GM12891 (cell line): ENCODE measurements at regions not wholly inside any gene's neighbourhood (a gene's known extent, or its start where the extent isn't known, plus 50 kb on each side); places are given as distances from the start of the nearest gene placed in this dataset.

Source experiments
- DNase-seq: peaks from one replicate; pipeline ENCODE4 v3.0.0; 2011; ENCODE audit warnings: low spot score; ENCODE audit not compliant: insufficient read length
- FAIRE-seq: peaks from 2 replicates; lab custom pipeline; 2011; peaks lifted over from hg19 to GRCh38; lab: Jason Lieb, UNC
- PAX5 ChIP-seq: IDR thresholded peaks from 2 replicates; pipeline ENCODE4 v1.6.1; 2011; ENCODE audit warnings: low read length, moderate library complexity, mild to moderate bottlenecking; ENCODE audit not compliant: insufficient read depth, severe bottlenecking
- POLR2A ChIP-seq: IDR thresholded peaks from 2 replicates; pipeline ENCODE4 v1.6.1; 2011; ENCODE audit warnings: low read depth, low read length, control low read depth
- POLR2AphosphoS5 ChIP-seq: IDR thresholded peaks from 2 replicates; pipeline ENCODE4 v1.6.1; 2011; ENCODE audit warnings: low read depth, low read length, control low read depth
- POU2F2 ChIP-seq: IDR thresholded peaks from 2 replicates; pipeline ENCODE4 v1.6.1; 2011; ENCODE audit warnings: low read depth, mild to moderate bottlenecking, control low read depth, low read length, moderate library complexity
- SPI1 ChIP-seq: IDR thresholded peaks from 2 replicates; pipeline ENCODE4 v1.6.1; 2011; ENCODE audit warnings: low read depth, low read length, control low read depth
- TAF1 ChIP-seq: IDR thresholded peaks from 2 replicates; pipeline ENCODE4 v1.6.1; 2011; ENCODE audit warnings: low read depth, low read length, control low read depth

- FAIRE-seq = no peak
- no peak for DNase-seq
Observed at GRCh38 chr5:86671536-86671935, 53.8 kb downstream of the COX7C start.

GRCh38 chr5:86674069-86674468, 56.3 kb downstream of the COX7C start:
- FAIRE-seq (peak; percentile 9), DNase-seq (no peak)
- TF ChIP-seq TAF1 (no peak), POLR2AphosphoS5 (no peak), PAX5 (no peak), POLR2A (no peak), SPI1 (no peak), POU2F2 (no peak)

More at GRCh38 chr5:86671536-86671935, 53.8 kb downstream of the COX7C start:
- TF ChIP-seq POLR2A = no peak
- no peak for TF ChIP-seq TAF1
- no peak for TF ChIP-seq POLR2AphosphoS5
- TF ChIP-seq POU2F2 = no peak
- no peak for TF ChIP-seq SPI1
- no peak for TF ChIP-seq PAX5

- DNase-seq (no peak), FAIRE-seq (no peak)
- TF ChIP-seq PAX5 = no peak
- TF ChIP-seq POLR2A = no peak
- TF ChIP-seq SPI1 = no peak
- no peak for TF ChIP-seq POLR2AphosphoS5
- TF ChIP-seq TAF1 = no peak
- TF ChIP-seq POU2F2 = no peak
Observed at GRCh38 chr5:86675311-86675710, 57.6 kb downstream of the COX7C start.

GRCh38 chr5:86679529-86679928, 61.8 kb downstream of the COX7C start:
- DNase-seq = peak; percentile 1
- peak; percentile 35 for FAIRE-seq

GRCh38 chr5:86679949-86680348, 62.2 kb downstream of the COX7C start:
- TF ChIP-seq POLR2A (no peak), PAX5 (no peak), TAF1 (no peak), POLR2AphosphoS5 (no peak), POU2F2 (no peak), SPI1 (no peak)
- DNase-seq (no peak), FAIRE-seq (no peak)

More at GRCh38 chr5:86679529-86679928, 61.8 kb downstream of the COX7C start:
- TF ChIP-seq POU2F2 (no peak), PAX5 (no peak), POLR2A (no peak), TAF1 (no peak), SPI1 (no peak)

GRCh38 chr5:86684222-86684621, 66.5 kb downstream of the COX7C start:
- FAIRE-seq = no peak
- no peak for DNase-seq
- TF ChIP-seq TAF1 (no peak), PAX5 (no peak), POLR2AphosphoS5 (no peak), POLR2A (no peak), POU2F2 (no peak), SPI1 (no peak)

- FAIRE-seq (no peak), DNase-seq (no peak)
- no peak for TF ChIP-seq POU2F2
- TF ChIP-seq SPI1 = no peak
- no peak for TF ChIP-seq POLR2AphosphoS5
- no peak for TF ChIP-seq POLR2A
- TF ChIP-seq PAX5 = no peak
- TF ChIP-seq TAF1 = no peak
Observed at GRCh38 chr5:86686046-86686445, 68.3 kb downstream of the COX7C start.

- DNase-seq = no peak
- TF ChIP-seq POU2F2 (no peak), PAX5 (no peak), POLR2AphosphoS5 (no peak), TAF1 (no peak), SPI1 (no peak), POLR2A (no peak)
- no peak for FAIRE-seq
Observed at GRCh38 chr5:86688406-86688805, 70.7 kb downstream of the COX7C start.

- no peak for TF ChIP-seq POLR2AphosphoS5
- TF ChIP-seq TAF1 = no peak
- no peak for TF ChIP-seq PAX5
- TF ChIP-seq POLR2A = no peak
- TF ChIP-seq SPI1 = no peak
- no peak for TF ChIP-seq POU2F2
- no peak for FAIRE-seq
Observed at GRCh38 chr5:86689103-86689729, 71.5 kb downstream of the COX7C start.

More at GRCh38 chr5:86689103-86689729, 71.5 kb downstream of the COX7C start:
- DNase-seq = no peak
